ENCODE measurements at regions not wholly inside any gene's neighbourhood (a gene's known extent, or its start where the extent isn't known, plus 50 kb on each side); places are given as distances from the start of the nearest gene placed in this dataset.

DNA sequence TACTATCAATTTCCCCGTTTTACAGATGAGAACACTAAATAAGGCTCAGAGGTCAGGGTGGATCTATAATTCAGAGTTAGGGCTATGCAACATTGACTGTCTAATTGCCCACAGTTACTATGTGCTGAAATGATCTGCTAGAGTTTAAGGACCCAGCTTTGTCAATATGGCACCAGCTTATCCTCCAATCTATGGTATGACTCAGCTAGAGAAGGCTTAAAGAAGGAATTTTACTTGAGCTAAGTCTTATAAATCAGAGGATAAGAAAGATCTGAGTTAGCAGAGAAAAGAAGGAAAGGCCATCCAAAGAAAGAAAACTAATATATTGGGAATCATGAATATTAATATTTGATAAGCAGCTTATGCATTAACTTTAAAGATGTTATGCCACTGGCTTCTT lies 78.1 kb downstream of the ASB9 start:
- Histone ChIP-seq H3K9me3 (ENCODE audit: control insufficient read depth, insufficient read depth, low read length) (no peaks in the 10 kb centered on the region), H3K27ac (ENCODE audit: low read depth, low read length) (no peak overlapping the region), H4K20me1 (ENCODE audit: control insufficient read depth, insufficient read depth, low read depth, low read length) (no peaks in the 10 kb centered on the region), H3F3A (ENCODE audit: control insufficient read depth, insufficient read depth) (no peaks in the 10 kb centered on the region), H3K36me3 (ENCODE audit: control insufficient read depth, low read length) (no peaks in the 10 kb centered on the region), H3K27me3 (ENCODE audit: control insufficient read depth, low read length) (no peaks in the 10 kb centered on the region), H3K9me2 (replicated peaks; ENCODE audit: control insufficient read depth, low read length) (no peaks in the 10 kb centered on the region), H3K4me1 (ENCODE audit: control insufficient read depth, low read length) (no peaks in the 10 kb centered on the region), H3K79me2 (ENCODE audit: control insufficient read depth, low read length) (no peaks in the 10 kb centered on the region), H3K4me2 (ENCODE audit: low read length) (no peak overlapping the region), H3K4me3 (ENCODE audit: low read length) (no peak overlapping the region)
- TF ChIP-seq, protein P1, sequence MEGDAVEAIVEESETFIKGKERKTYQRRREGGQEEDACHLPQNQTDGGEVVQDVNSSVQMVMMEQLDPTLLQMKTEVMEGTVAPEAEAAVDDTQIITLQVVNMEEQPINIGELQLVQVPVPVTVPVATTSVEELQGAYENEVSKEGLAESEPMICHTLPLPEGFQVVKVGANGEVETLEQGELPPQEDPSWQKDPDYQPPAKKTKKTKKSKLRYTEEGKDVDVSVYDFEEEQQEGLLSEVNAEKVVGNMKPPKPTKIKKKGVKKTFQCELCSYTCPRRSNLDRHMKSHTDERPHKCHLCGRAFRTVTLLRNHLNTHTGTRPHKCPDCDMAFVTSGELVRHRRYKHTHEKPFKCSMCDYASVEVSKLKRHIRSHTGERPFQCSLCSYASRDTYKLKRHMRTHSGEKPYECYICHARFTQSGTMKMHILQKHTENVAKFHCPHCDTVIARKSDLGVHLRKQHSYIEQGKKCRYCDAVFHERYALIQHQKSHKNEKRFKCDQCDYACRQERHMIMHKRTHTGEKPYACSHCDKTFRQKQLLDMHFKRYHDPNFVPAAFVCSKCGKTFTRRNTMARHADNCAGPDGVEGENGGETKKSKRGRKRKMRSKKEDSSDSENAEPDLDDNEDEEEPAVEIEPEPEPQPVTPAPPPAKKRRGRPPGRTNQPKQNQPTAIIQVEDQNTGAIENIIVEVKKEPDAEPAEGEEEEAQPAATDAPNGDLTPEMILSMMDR (IDR thresholded peaks at IDR 0.05; ENCODE audit: low read depth, low read length, poor library complexity, severe bottlenecking): no peak
- no peak for TF ChIP-seq EZH2phosphoT487 (IDR thresholded peaks at IDR 0.05; ENCODE audit: borderline replicate concordance, low read length)

DNA sequence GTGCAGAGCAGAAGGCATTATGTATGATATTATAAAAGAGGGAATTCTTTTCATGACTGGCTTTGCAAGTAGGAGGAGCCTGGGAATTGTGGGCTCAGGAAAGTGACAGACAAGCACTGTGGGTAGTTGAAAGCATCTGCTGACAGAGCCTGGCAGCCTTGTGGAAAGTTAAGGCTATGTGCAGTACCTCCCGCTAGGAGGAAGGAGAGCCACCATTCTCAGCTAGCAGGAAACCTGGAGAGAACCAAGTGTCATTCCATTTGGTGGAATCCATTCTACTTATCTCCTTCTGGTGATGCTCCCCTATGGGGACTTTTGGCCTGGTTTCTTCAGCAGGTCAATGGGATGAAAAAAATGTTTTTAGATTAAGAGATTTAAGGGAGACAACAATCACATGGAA lies 81.8 kb downstream of the ASB9 start:
- H4K20me1 ChIP-seq (ENCODE audit: control insufficient read depth, insufficient read depth, low read depth, low read length): no peaks in the 10 kb centered on the region
- H3K4me3 ChIP-seq (ENCODE audit: low read length): no peak overlapping the region
- no peaks in the 10 kb centered on the region for H3K9me3 ChIP-seq (ENCODE audit: control insufficient read depth, insufficient read depth, low read length)
- no peak overlapping the region for H3K4me2 ChIP-seq (ENCODE audit: low read length)
- no peaks in the 10 kb centered on the region for H3K36me3 ChIP-seq (ENCODE audit: control insufficient read depth, low read length)
- no peaks in the 10 kb centered on the region for H3K27me3 ChIP-seq (ENCODE audit: control insufficient read depth, low read length)
- no peaks in the 10 kb centered on the region for H3F3A ChIP-seq (ENCODE audit: control insufficient read depth, insufficient read depth)
- no peaks in the 10 kb centered on the region for H3K79me2 ChIP-seq (ENCODE audit: control insufficient read depth, low read length)
- no peak overlapping the region for H3K27ac ChIP-seq (ENCODE audit: low read depth, low read length)
- no peaks in the 10 kb centered on the region for H3K4me1 ChIP-seq (ENCODE audit: control insufficient read depth, low read length)
- H3K9me2 ChIP-seq (replicated peaks; ENCODE audit: control insufficient read depth, low read length): no peaks in the 10 kb centered on the region
- TF ChIP-seq, protein P1 (IDR thresholded peaks at IDR 0.05; ENCODE audit: low read depth, low read length, poor library complexity, severe bottlenecking): no peak
- TF ChIP-seq EZH2phosphoT487 (IDR thresholded peaks at IDR 0.05; ENCODE audit: borderline replicate concordance, low read length): no peak

GRCh38 chrX:15177316-15177715 lies 92.6 kb downstream of the ASB9 start:
- Histone ChIP-seq H3K79me2 (ENCODE audit: control insufficient read depth, low read length) (no peaks in the 10 kb centered on the region), H3K36me3 (ENCODE audit: control insufficient read depth, low read length) (no peaks in the 10 kb centered on the region), H3K27me3 (ENCODE audit: control insufficient read depth, low read length) (no peaks in the 10 kb centered on the region), H3F3A (ENCODE audit: control insufficient read depth, insufficient read depth) (no peaks in the 10 kb centered on the region), H4K20me1 (ENCODE audit: control insufficient read depth, insufficient read depth, low read depth, low read length) (no peaks in the 10 kb centered on the region), H3K9me3 (ENCODE audit: control insufficient read depth, insufficient read depth, low read length) (no peaks in the 10 kb centered on the region), H3K4me1 (ENCODE audit: control insufficient read depth, low read length) (no peaks in the 10 kb centered on the region), H3K27ac (ENCODE audit: low read depth, low read length) (no peak overlapping the region), H3K9me2 (replicated peaks; ENCODE audit: control insufficient read depth, low read length) (no peaks in the 10 kb centered on the region), H3K4me2 (ENCODE audit: low read length) (no peak overlapping the region), H3K4me3 (ENCODE audit: low read length) (no peak overlapping the region)
- TF ChIP-seq, protein P1 (IDR thresholded peaks at IDR 0.05; ENCODE audit: low read depth, low read length, poor library complexity, severe bottlenecking): no peak
- TF ChIP-seq EZH2phosphoT487 (IDR thresholded peaks at IDR 0.05; ENCODE audit: borderline replicate concordance, low read length): no peak

DNA sequence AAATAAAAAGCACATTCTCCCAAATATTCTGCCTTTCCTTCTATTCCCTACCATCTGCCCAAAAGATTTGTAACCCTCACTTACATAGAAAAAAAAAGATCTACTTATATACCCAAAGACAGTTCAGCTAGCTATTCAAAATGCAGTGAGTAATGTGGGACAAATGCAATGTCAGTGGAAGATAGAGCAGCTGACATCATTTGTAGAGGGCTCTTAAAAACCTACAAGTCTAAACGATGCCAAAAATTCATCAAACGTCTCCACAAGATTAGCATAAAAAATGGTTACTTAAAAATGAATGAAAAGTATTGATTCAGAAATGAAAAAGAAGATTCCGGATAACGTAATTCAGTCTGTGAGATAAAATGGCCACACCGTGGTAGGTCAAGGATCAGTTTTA lies 96.5 kb downstream of the ASB9 start:
- H3K4me2 ChIP-seq (ENCODE audit: low read length): no peak overlapping the region
- no peaks in the 10 kb centered on the region for H4K20me1 ChIP-seq (ENCODE audit: control insufficient read depth, insufficient read depth, low read depth, low read length)
- H3K27ac ChIP-seq (ENCODE audit: low read depth, low read length): no peak overlapping the region
- no peak overlapping the region for H3K4me3 ChIP-seq (ENCODE audit: low read length)
- no peaks in the 10 kb centered on the region for H3K36me3 ChIP-seq (ENCODE audit: control insufficient read depth, low read length)
- H3K27me3 ChIP-seq (ENCODE audit: control insufficient read depth, low read length): no peaks in the 10 kb centered on the region
- no peaks in the 10 kb centered on the region for H3F3A ChIP-seq (ENCODE audit: control insufficient read depth, insufficient read depth)
- H3K9me2 ChIP-seq (replicated peaks; ENCODE audit: control insufficient read depth, low read length): no peaks in the 10 kb centered on the region
- H3K4me1 ChIP-seq (ENCODE audit: control insufficient read depth, low read length): no peaks in the 10 kb centered on the region
- H3K79me2 ChIP-seq (ENCODE audit: control insufficient read depth, low read length): no peaks in the 10 kb centered on the region
- no peaks in the 10 kb centered on the region for H3K9me3 ChIP-seq (ENCODE audit: control insufficient read depth, insufficient read depth, low read length)
- TF ChIP-seq EZH2phosphoT487 (IDR thresholded peaks at IDR 0.05; ENCODE audit: borderline replicate concordance, low read length): no peak
- TF ChIP-seq, protein P1 (IDR thresholded peaks at IDR 0.05; ENCODE audit: low read depth, low read length, poor library complexity, severe bottlenecking): no peak
